K562 (cell line): ENCODE measurements at regions not wholly inside any gene's neighbourhood (a gene's known extent, or its start where the extent isn't known, plus 50 kb on each side); places are given as distances from the start of the nearest gene placed in this dataset.

ENCODE experiments used
- ATAC-seq: fragments of 200-7000 bp; cut with Tn5 transposase; 3 replicates; pipeline ENCODE4 v1.9.1; 2020; ENCODE audit warnings: moderate library complexity
- BruUV-seq: library from RNA; stranded (reverse); fragments of 400-500 nt; replicated peaks from 2 replicates; lab custom pipeline; 2021; lab: Mats Ljungman, UMichigan
- CTCF ChIA-PET: fragments of 300-600 bp; formaldehyde crosslinking; extraction: SDS; loops from one replicate; lab custom pipeline; 2021; ENCODE audit warnings: low intra/inter-chr PET ratio; lab: Yijun Ruan, JAX
- POLR2A ChIA-PET: fragments of 300-600, 350-650 bp; sonication (Branson Sonifier 250); formaldehyde crosslinking; extraction: SDS; loops from one replicate; lab custom pipeline; 2021; ENCODE audit warnings: antibody characterized with exemption, inconsistent platforms; lab: Yijun Ruan, JAX
- DNase-seq, 4 experiments: peaks; one replicate each; pipeline versions ENCODE4 v3.0.0 to v3.0.0-alpha.2; 2011 to 2018; ENCODE audit warnings: low spot score in 3 of 4, mixed read lengths in 3 of 4; ENCODE audit errors: extremely low read depth in 1 of 4
- FAIRE-seq: peaks from 2 replicates; lab custom pipeline; 2011; peaks lifted over from hg19 to GRCh38; lab: Jason Lieb, UNC
- H2AFZ ChIP-seq: 2 replicates; pipeline ENCODE4 v1.6.0; 2011; ENCODE audit warnings: low read depth, low read length, control low read depth, inconsistent platforms
- H3K27ac ChIP-seq: fragments of 200-600 bp; 3 replicates; pipeline ENCODE4 v1.8.0; 2011; ENCODE audit warnings: low read depth, mild to moderate bottlenecking, control low read depth, inconsistent platforms, low read length, moderate library complexity, mixed read lengths; ENCODE audit errors: extremely low read depth
- H3K27me3 ChIP-seq, 2 experiments: fragments of 300-600 bp in 1 of 2; 2 replicates in 1 of 2; 3 replicates in 1 of 2; pipeline versions ENCODE4 v1.6.0 to v1.8.0; 2011; ENCODE audit warnings: inconsistent platforms in 2 of 2, low read length in 2 of 2, mild to moderate bottlenecking in 1 of 2, mixed read lengths in 1 of 2, moderate library complexity in 1 of 2; ENCODE audit not compliant: control insufficient read depth in 2 of 2, insufficient read depth in 2 of 2
- H3K36me3 ChIP-seq: fragments of 300-600 bp; 3 replicates; pipeline ENCODE4 v1.8.0; 2011; ENCODE audit warnings: mild to moderate bottlenecking, low read length, inconsistent platforms; ENCODE audit not compliant: control insufficient read depth, insufficient read depth
- H3K4me1 ChIP-seq, 2 experiments: fragments of 200-600 bp in 1 of 2; replicated peaks in 1 of 2; 2 replicates in 1 of 2; 3 replicates in 1 of 2; pipeline versions ENCODE4 v1.5.1 to v1.8.0; 2011; ENCODE audit warnings: inconsistent platforms in 2 of 2, low read length in 2 of 2, mild to moderate bottlenecking in 1 of 2, mixed read lengths in 1 of 2, moderate library complexity in 1 of 2; ENCODE audit not compliant: control insufficient read depth in 2 of 2, insufficient read depth in 2 of 2
- H3K4me2 ChIP-seq: 2 replicates; pipeline ENCODE4 v1.6.1; 2011; ENCODE audit warnings: low read length, control low read depth, inconsistent platforms, mixed read lengths; ENCODE audit not compliant: insufficient read depth
- H3K4me3 ChIP-seq: fragments of 200-600 bp; sonication (generic), shearing (Covaris generic); 2 replicates; pipeline ENCODE4 v1.5.1; 2016; ENCODE audit warnings: control low read depth, inconsistent platforms
- H3K79me2 ChIP-seq: fragments of 200-600 bp; 3 replicates; pipeline ENCODE4 v1.8.0; 2011; ENCODE audit warnings: low read length, inconsistent platforms; ENCODE audit not compliant: control insufficient read depth, insufficient read depth
- H3K9ac ChIP-seq, 2 experiments: 2 replicates each; pipeline versions ENCODE4 v1.6.0 to v1.6.1; 2011; ENCODE audit warnings: low read depth in 2 of 2, low read length in 2 of 2, control low read depth in 1 of 2, inconsistent platforms in 1 of 2, mild to moderate bottlenecking in 1 of 2, mixed read lengths in 1 of 2; ENCODE audit not compliant: insufficient read depth in 1 of 2
- H3K9me1 ChIP-seq: one replicate; pipeline ENCODE4 v1.6.0; 2011; ENCODE audit warnings: inconsistent platforms, mild to moderate bottlenecking, low read length, moderate library complexity; ENCODE audit not compliant: control insufficient read depth, insufficient read depth
- H3K9me3 ChIP-seq: replicated peaks from 2 replicates; pipeline ENCODE4 v1.5.1; 2011; ENCODE audit warnings: low read depth, low read length, inconsistent platforms; ENCODE audit not compliant: control insufficient read depth, insufficient read depth
- H4K20me1 ChIP-seq: replicated peaks from 2 replicates; pipeline ENCODE4 v1.6.1; 2011; ENCODE audit warnings: low read length, inconsistent platforms, mixed read lengths; ENCODE audit not compliant: control insufficient read depth, insufficient read depth
- CREB5 ChIP-seq: fragments of 250-450 bp; sonication (Bioruptor Pico); IDR thresholded peaks from 2 replicates; pipeline ENCODE4 v1.5.0; 2020; ENCODE audit warnings: mild to moderate bottlenecking
- CREM ChIP-seq: IDR thresholded peaks from 2 replicates; pipeline ENCODE4 v1.6.1; 2014; ENCODE audit warnings: antibody characterized with exemption, low read depth
- E2F6 ChIP-seq, 2 experiments: IDR thresholded peaks; 2 replicates each; pipeline ENCODE4 v1.6.1; 2011; ENCODE audit warnings: borderline replicate concordance in 1 of 2, control low read depth in 1 of 2, low read depth in 1 of 2, low read length in 1 of 2, mild to moderate bottlenecking in 1 of 2, mixed read lengths in 1 of 2, moderate library complexity in 1 of 2; ENCODE audit not compliant: insufficient read depth in 1 of 2, insufficient read length in 1 of 2, poor library complexity in 1 of 2, severe bottlenecking in 1 of 2; ENCODE audit errors: extremely low read depth in 1 of 2
- FOXM1 ChIP-seq, 2 experiments: fragments of 450-650 bp in 1 of 2; sonication (generic) in 1 of 2; formaldehyde crosslinking in 1 of 2; IDR thresholded peaks; 2 replicates each; pipeline versions ENCODE4 v1.6.1 to v1.9.0; 2017 to 2022; ENCODE audit warnings: low read depth in 2 of 2, mild to moderate bottlenecking in 2 of 2, missing genetic modification reagents in 1 of 2, moderate library complexity in 1 of 2
- MCM7 ChIP-seq, 2 experiments: fragments of 450-650 bp; IDR thresholded peaks; 2 replicates each; pipeline ENCODE4 v1.6.1; 2016 to 2018
- RB1 ChIP-seq: fragments of 450-650 bp; IDR thresholded peaks from 2 replicates; pipeline ENCODE4 v1.6.1; 2017; ENCODE audit warnings: low read depth, mild to moderate bottlenecking
- SETDB1 ChIP-seq: IDR thresholded peaks from one replicate; pipeline ENCODE4 v1.6.1; 2012; ENCODE audit warnings: low read length, control low read depth, inconsistent platforms
- SMARCE1 ChIP-seq: fragments of 450-650 bp; IDR thresholded peaks from 2 replicates; pipeline ENCODE4 v1.7.1; 2016; ENCODE audit warnings: mild to moderate bottlenecking
- ZEB2 ChIP-seq: fragments of 450-650 bp; IDR thresholded peaks from 2 replicates; pipeline ENCODE4 v1.6.1; 2016
- WGBS: fragments of 100-300 bp; shearing (Covaris generic); methylation state at CpG from one replicate; pipeline ENCODE4 v1.1.6; 2016; ENCODE audit warnings: low coverage, mixed read lengths; ENCODE audit not compliant: insufficient coverage; ENCODE audit errors: missing lambda C conversion rate; 5-methylcytosine and 5-hydroxymethylcytosine counted together
- in situ Hi-C: fragments of 300-500 bp; cut with MboI; formaldehyde crosslinking; loops from 4 replicates; pipeline ENCODE4 v1.15.0; 2018; ENCODE audit warnings: inconsistent platforms, mixed read lengths
- intact Hi-C: fragments of 100-400 bp; cut with micrococcal nuclease; formaldehyde crosslinking; loops from 2 replicates; pipeline ENCODE4 v1.14.2; 2022
- TF ChIP-seq, protein P1 (sequence below): sonication (generic); formaldehyde crosslinking; IDR thresholded peaks from 2 replicates; pipeline ENCODE4 v1.5.0; 2020; ENCODE audit warnings: missing genetic modification reagents
- TF ChIP-seq, protein P2 (sequence below): sonication (generic); formaldehyde crosslinking; IDR thresholded peaks from 2 replicates; pipeline ENCODE4 v1.8.0; 2023; ENCODE audit warnings: missing genetic modification reagents, mild to moderate bottlenecking, borderline replicate concordance

GRCh38 chr15:34512628-34513027 lies 70.8 kb downstream of the GOLGA8B start (continued):
- TF ChIP-seq, protein P1, sequence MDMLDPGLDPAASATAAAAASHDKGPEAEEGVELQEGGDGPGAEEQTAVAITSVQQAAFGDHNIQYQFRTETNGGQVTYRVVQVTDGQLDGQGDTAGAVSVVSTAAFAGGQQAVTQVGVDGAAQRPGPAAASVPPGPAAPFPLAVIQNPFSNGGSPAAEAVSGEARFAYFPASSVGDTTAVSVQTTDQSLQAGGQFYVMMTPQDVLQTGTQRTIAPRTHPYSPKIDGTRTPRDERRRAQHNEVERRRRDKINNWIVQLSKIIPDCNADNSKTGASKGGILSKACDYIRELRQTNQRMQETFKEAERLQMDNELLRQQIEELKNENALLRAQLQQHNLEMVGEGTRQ (CRISPR knock-in tag) = peak; percentile 48; the same call in 1 of the 2 replicates

DNA sequence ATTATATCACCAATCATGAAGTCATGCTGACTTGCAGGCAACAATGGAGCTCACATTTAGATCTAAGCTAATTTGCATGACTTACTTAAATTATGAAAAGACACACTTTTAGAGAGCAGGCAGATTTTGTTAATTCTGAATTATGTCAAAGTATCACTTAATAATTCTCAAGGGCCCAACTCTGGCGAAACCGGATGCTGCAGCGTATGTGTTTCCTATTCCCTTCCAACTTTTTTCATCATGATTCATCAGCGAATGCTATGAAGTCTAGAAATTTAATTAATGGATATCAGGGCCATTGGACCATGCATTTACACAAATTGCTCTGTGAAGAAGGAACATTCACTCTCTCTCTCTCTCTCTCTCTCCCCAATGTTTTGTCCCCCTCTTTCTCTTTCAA lies 63.5 kb upstream of the GOLGA8A start:
- no peak for FAIRE-seq
- no peak overlapping the region for H3K9ac ChIP-seq
- CTCF ChIA-PET = no interaction called here
- H3K27me3 ChIP-seq = peaks cover 0 to 8% of the 10 kb centered on the region in 2 experiments; a peak in 1 of 5 replicates
- DNase-seq = no peak
- intact Hi-C loops (no loop called here), in situ Hi-C loops (no loop called here)
- WGBS = 28% methylated on average over 4 of the region's 4 CpGs
- no TSS peak for BruUV-seq
- no peaks in the 10 kb centered on the region for H3K9me1 ChIP-seq
- no peaks in the 10 kb centered on the region for H3K36me3 ChIP-seq
- no peak for ATAC-seq
- H2AFZ ChIP-seq = no peak overlapping the region
- no peaks in the 10 kb centered on the region for H3K9me3 ChIP-seq
- H4K20me1 ChIP-seq = no peaks in the 10 kb centered on the region
- no peak overlapping the region for H3K4me2 ChIP-seq
- H3K4me1 ChIP-seq = peaks cover 0 to 4% of the 10 kb centered on the region in 2 experiments; a peak in 1 of 5 replicates
- no peaks in the 10 kb centered on the region for H3K79me2 ChIP-seq
- no peak overlapping the region for H3K4me3 ChIP-seq
- POLR2A ChIA-PET = interaction anchor here (1.0 kb wide), 1 partner anchor 14 kb away, joined by 3 read pairs; no protein-coding TSS in a partner anchor
- H3K27ac ChIP-seq = no peak overlapping the region
- no peak for TF ChIP-seq RB1
- no peak for TF ChIP-seq FOXM1 (IDR thresholded peaks at IDR 0.05; ENCODE audit: low read depth)
- no peak for TF ChIP-seq FOXM1 (CRISPR knock-in tag; IDR thresholded peaks at IDR 0.05; ENCODE audit: low read depth)
- TF ChIP-seq E2F6 (IDR thresholded peaks at IDR 0.05; ENCODE audit: borderline replicate concordance in 1 of 2, extremely low read depth in 1 of 2, insufficient read depth in 1 of 2, insufficient read length in 1 of 2, low read depth in 1 of 2, low read length in 1 of 2, poor library complexity in 1 of 2, severe bottlenecking in 1 of 2) = no peak
- TF ChIP-seq CREM = no peak
- TF ChIP-seq, protein P2, sequence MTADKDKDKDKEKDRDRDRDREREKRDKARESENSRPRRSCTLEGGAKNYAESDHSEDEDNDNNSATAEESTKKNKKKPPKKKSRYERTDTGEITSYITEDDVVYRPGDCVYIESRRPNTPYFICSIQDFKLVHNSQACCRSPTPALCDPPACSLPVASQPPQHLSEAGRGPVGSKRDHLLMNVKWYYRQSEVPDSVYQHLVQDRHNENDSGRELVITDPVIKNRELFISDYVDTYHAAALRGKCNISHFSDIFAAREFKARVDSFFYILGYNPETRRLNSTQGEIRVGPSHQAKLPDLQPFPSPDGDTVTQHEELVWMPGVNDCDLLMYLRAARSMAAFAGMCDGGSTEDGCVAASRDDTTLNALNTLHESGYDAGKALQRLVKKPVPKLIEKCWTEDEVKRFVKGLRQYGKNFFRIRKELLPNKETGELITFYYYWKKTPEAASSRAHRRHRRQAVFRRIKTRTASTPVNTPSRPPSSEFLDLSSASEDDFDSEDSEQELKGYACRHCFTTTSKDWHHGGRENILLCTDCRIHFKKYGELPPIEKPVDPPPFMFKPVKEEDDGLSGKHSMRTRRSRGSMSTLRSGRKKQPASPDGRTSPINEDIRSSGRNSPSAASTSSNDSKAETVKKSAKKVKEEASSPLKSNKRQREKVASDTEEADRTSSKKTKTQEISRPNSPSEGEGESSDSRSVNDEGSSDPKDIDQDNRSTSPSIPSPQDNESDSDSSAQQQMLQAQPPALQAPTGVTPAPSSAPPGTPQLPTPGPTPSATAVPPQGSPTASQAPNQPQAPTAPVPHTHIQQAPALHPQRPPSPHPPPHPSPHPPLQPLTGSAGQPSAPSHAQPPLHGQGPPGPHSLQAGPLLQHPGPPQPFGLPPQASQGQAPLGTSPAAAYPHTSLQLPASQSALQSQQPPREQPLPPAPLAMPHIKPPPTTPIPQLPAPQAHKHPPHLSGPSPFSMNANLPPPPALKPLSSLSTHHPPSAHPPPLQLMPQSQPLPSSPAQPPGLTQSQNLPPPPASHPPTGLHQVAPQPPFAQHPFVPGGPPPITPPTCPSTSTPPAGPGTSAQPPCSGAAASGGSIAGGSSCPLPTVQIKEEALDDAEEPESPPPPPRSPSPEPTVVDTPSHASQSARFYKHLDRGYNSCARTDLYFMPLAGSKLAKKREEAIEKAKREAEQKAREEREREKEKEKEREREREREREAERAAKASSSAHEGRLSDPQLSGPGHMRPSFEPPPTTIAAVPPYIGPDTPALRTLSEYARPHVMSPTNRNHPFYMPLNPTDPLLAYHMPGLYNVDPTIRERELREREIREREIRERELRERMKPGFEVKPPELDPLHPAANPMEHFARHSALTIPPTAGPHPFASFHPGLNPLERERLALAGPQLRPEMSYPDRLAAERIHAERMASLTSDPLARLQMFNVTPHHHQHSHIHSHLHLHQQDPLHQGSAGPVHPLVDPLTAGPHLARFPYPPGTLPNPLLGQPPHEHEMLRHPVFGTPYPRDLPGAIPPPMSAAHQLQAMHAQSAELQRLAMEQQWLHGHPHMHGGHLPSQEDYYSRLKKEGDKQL (CRISPR knock-in tag) = no peak
- no peak for TF ChIP-seq CREB5 (CRISPR knock-in tag)
- no peak for TF ChIP-seq ZEB2
- TF ChIP-seq MCM7 (IDR thresholded peaks at IDR 0.05) = no peak
- TF ChIP-seq SETDB1 = no peak
- TF ChIP-seq SMARCE1 = no peak
